H1 (cell line): ENCODE measurements at regions not wholly inside any gene's neighbourhood (a gene's known extent, or its start where the extent isn't known, plus 50 kb on each side); places are given as distances from the start of the nearest gene placed in this dataset.

Source experiments
- ATF2 ChIP-seq: IDR thresholded peaks from 2 replicates; pipeline ENCODE4 v1.6.1; 2012; ENCODE audit warnings: low read length, inconsistent platforms
- CHD1 ChIP-seq: IDR thresholded peaks from 2 replicates; pipeline ENCODE4 v1.6.1; 2012; ENCODE audit warnings: low read depth, low read length, improper control_type of control experiment
- EP300 ChIP-seq, 2 experiments: IDR thresholded peaks; 1 replicate in 1 of 2; 2 replicates in 1 of 2; pipeline ENCODE4 v1.6.1; 2011 to 2012; ENCODE audit warnings: low read depth in 2 of 2, low read length in 2 of 2, mild to moderate bottlenecking in 2 of 2, borderline replicate concordance in 1 of 2, inconsistent platforms in 1 of 2, moderate library complexity in 1 of 2

DNA sequence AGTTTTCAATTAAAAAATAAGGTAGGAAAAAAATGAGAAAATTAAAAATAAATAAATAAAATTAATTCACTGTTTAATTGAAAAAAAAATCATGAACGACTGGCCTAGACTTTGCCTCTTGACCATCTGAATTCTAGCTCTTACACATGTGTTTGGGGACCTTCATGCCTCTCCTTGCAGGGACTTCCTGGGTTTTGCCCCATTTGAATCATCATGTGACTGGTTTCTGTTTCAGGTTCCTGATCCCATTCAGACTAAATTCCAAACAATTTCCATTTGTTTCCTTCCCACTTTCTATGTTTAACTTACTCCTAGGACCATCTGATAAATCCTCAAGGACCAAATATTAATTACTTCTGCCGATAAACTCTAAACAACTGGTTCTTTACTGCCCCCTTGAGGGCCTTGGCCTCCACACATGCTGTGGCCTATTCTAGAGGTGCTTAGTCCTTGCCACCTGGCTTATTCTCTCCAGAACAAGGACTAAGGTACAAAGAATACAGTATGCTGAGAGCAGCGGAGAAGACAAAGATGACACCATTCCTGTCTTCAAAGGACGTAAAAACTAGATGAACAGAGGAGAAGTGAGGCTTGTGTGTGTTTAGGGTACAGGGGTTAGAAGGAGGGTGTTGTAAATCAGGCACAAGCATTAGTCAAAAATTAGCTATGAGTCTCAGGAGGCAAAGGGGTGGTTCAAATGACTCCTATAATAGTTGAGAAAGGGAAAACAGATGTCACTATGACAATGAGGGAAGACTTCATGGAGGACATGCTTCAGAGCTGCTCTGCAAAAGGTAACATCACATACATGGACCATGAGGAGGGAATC, 125.8 kb upstream of the AVPR1A start (continued):
- TF ChIP-seq ATF2 = no peak
- no peak for TF ChIP-seq EP300 (IDR thresholded peaks at IDR 0.05; ENCODE audit: borderline replicate concordance in 1 of 2, low read depth in 2 of 2, low read length in 2 of 2)
- no peak for TF ChIP-seq CHD1
